MCF 10A (cell line): ENCODE measurements at regions not wholly inside any gene's neighbourhood (a gene's known extent, or its start where the extent isn't known, plus 50 kb on each side); places are given as distances from the start of the nearest gene placed in this dataset.
A peak's percentile ranks its signal among the peaks of the same experiment; 100 is the strongest.

ENCODE experiments used
- BruUV-seq: library from RNA; stranded (reverse); fragments of 400-500 nt; replicated peaks from 2 replicates; lab custom pipeline; 2021; lab: Mats Ljungman, UMichigan
- CTCF ChIA-PET: fragments of 300-600 bp; sonication (Branson Sonifier 250); formaldehyde crosslinking; extraction: SDS; loops from one replicate; lab custom pipeline; 2021; ENCODE audit warnings: antibody characterized with exemption, inconsistent platforms; lab: Yijun Ruan, JAX
- POLR2A ChIA-PET: fragments of 300-600, 350-650 bp; sonication (Branson Sonifier 250); formaldehyde crosslinking; extraction: SDS; loops from one replicate; lab custom pipeline; 2020; ENCODE audit warnings: antibody characterized with exemption, inconsistent platforms; lab: Yijun Ruan, JAX
- DNase-seq: peaks from one replicate; pipeline ENCODE4 v3.0.0-alpha.2; 2018; ENCODE audit not compliant: unreplicated experiment
- H3K27ac Mint-ChIP-seq: one replicate; pipeline ENCODE4 v1.8.0; 2022; ENCODE audit warnings: mild to moderate bottlenecking, low read depth, mixed read lengths; ENCODE audit not compliant: unreplicated experiment
- H3K27me3 Mint-ChIP-seq: one replicate; pipeline ENCODE4 v1.8.0; 2022; ENCODE audit warnings: mixed read lengths; ENCODE audit not compliant: insufficient read depth, unreplicated experiment
- H3K36me3 Mint-ChIP-seq: one replicate; pipeline ENCODE4 v1.8.0; 2022; ENCODE audit warnings: mild to moderate bottlenecking, moderate library complexity, mixed read lengths; ENCODE audit not compliant: insufficient read depth, unreplicated experiment
- H3K4me1 Mint-ChIP-seq: one replicate; pipeline ENCODE4 v1.8.0; 2022; ENCODE audit warnings: mixed read lengths; ENCODE audit not compliant: insufficient read depth, unreplicated experiment
- H3K4me3 Mint-ChIP-seq: one replicate; pipeline ENCODE4 v1.8.0; 2022; ENCODE audit warnings: mild to moderate bottlenecking, moderate library complexity, mixed read lengths; ENCODE audit not compliant: unreplicated experiment
- H3K9me3 Mint-ChIP-seq: one replicate; pipeline ENCODE4 v1.8.0; 2022; ENCODE audit warnings: mixed read lengths; ENCODE audit not compliant: unreplicated experiment
- CTCF ChIP-seq: fragments of 200-600 bp; IDR thresholded peaks from one replicate; pipeline ENCODE4 v1.8.0; 2022; ENCODE audit warnings: antibody characterized with exemption, mild to moderate bottlenecking; ENCODE audit not compliant: unreplicated experiment
- intact Hi-C: fragments of 100-400 bp; cut with micrococcal nuclease; formaldehyde crosslinking; loops from 2 replicates; pipeline ENCODE4 v1.14.1; 2022

GRCh38 chr10:121027371-121027770 lies 176.2 kb downstream of the WDR11 start:
- Mint-ChIP-seq H3K4me3 (no peak overlapping the region), H3K27me3 (peaks cover 11% of the 10 kb centered on the region), H3K27ac (no peak overlapping the region), H3K4me1 (no peaks in the 10 kb centered on the region), H3K9me3 (no peaks in the 10 kb centered on the region), H3K36me3 (no peaks in the 10 kb centered on the region)
- POLR2A ChIA-PET, result interaction anchor here (0.6 to 1.5 kb wide), 3 partner anchors 10 to 72 kb away, joined by 3 to 5 read pairs (median 3); no protein-coding TSS in a partner anchor
- no TSS peak for BruUV-seq
- TF ChIP-seq CTCF, result no peak
- CTCF ChIA-PET, result interaction anchor here (0.6 to 0.9 kb wide), 3 partner anchors 10 to 68 kb away, joined by 3 to 5 read pairs (median 3); no protein-coding TSS in a partner anchor
- no peak for DNase-seq
- intact Hi-C loops, result no loop called here

- ChIA-PET CTCF (no interaction called here), POLR2A (no interaction called here)
- Mint-ChIP-seq H3K9me3 (no peaks in the 10 kb centered on the region), H3K27ac (no peak overlapping the region), H3K36me3 (no peaks in the 10 kb centered on the region), H3K27me3 (no peaks in the 10 kb centered on the region), H3K4me3 (no peak overlapping the region), H3K4me1 (no peaks in the 10 kb centered on the region)
- no peak for TF ChIP-seq CTCF
- DNase-seq, result no peak
- no TSS peak for BruUV-seq
- intact Hi-C loops, result no loop called here
Observed at GRCh38 chr10:121032460-121032859, 181.3 kb downstream of the WDR11 start.

GRCh38 chr10:121033366-121033765 lies 182.2 kb downstream of the WDR11 start:
- no peak overlapping the region for H3K27ac Mint-ChIP-seq
- H3K9me3 Mint-ChIP-seq, result no peaks in the 10 kb centered on the region
- H3K4me3 Mint-ChIP-seq, result no peak overlapping the region
- intact Hi-C loops, result no loop called here
- H3K27me3 Mint-ChIP-seq, result no peaks in the 10 kb centered on the region
- BruUV-seq, result no TSS peak
- peak; percentile 3 for DNase-seq
- ChIA-PET CTCF (no interaction called here), POLR2A (no interaction called here)
- no peak for TF ChIP-seq CTCF
- H3K36me3 Mint-ChIP-seq, result no peaks in the 10 kb centered on the region
- no peaks in the 10 kb centered on the region for H3K4me1 Mint-ChIP-seq

GRCh38 chr10:121036431-121036830 lies 185.3 kb downstream of the WDR11 start:
- intact Hi-C loops, result no loop called here
- H3K36me3 Mint-ChIP-seq, result no peaks in the 10 kb centered on the region
- no peak overlapping the region for H3K27ac Mint-ChIP-seq
- no peak for DNase-seq
- TF ChIP-seq CTCF, result no peak
- CTCF ChIA-PET, result interaction anchor here (0.7 kb wide), 1 partner anchor 90 kb away, joined by 4 read pairs; no protein-coding TSS in a partner anchor
- H3K27me3 Mint-ChIP-seq, result no peaks in the 10 kb centered on the region
- H3K4me1 Mint-ChIP-seq, result no peaks in the 10 kb centered on the region
- H3K4me3 Mint-ChIP-seq, result no peak overlapping the region
- no TSS peak for BruUV-seq
- no peaks in the 10 kb centered on the region for H3K9me3 Mint-ChIP-seq
- POLR2A ChIA-PET, result no interaction called here
